IMR-90 (cell line): ENCODE measurements at regions not wholly inside any gene's neighbourhood (a gene's known extent, or its start where the extent isn't known, plus 50 kb on each side); places are given as distances from the start of the nearest gene placed in this dataset.

ENCODE experiments used
- ATAC-seq: fragments of 200-7000 bp; cut with Tn5 transposase; 2 replicates; pipeline ENCODE4 v1.9.1; 2020; ENCODE audit warnings: low read depth, mild to moderate bottlenecking, moderate library complexity
- BruUV-seq: library from RNA; stranded (reverse); fragments of 400-500 nt; replicated peaks from 2 replicates; lab custom pipeline; 2021; lab: Mats Ljungman, UMichigan
- CTCF ChIA-PET: fragments of 300-600 bp; formaldehyde crosslinking; extraction: SDS; loops from one replicate; lab custom pipeline; 2021; ENCODE audit warnings: antibody characterized with exemption; lab: Yijun Ruan, JAX
- POLR2A ChIA-PET: fragments of 300-600 bp; sonication (Branson Sonifier 250); formaldehyde crosslinking; loops from one replicate; lab custom pipeline; 2022; ENCODE audit warnings: antibody characterized with exemption; ENCODE audit not compliant: unreplicated experiment; lab: Charles Lee
- DNase-seq: peaks from one replicate; pipeline ENCODE4 v3.0.0; 2013
- H2AFZ ChIP-seq: replicated peaks from 2 replicates; pipeline ENCODE3; 2013; ENCODE audit warnings: low read length, mild to moderate bottlenecking; ENCODE audit not compliant: poor library complexity
- H2AK5ac ChIP-seq: 2 replicates; pipeline ENCODE4 v1.6.1; 2013; ENCODE audit warnings: low read depth, low read length, inconsistent platforms
- H2AK9ac ChIP-seq: replicated peaks from 2 replicates; pipeline ENCODE3; 2013; ENCODE audit warnings: mild to moderate bottlenecking, low read depth, low read length, moderate library complexity; ENCODE audit not compliant: poor library complexity
- H2BK120ac ChIP-seq: 2 replicates; pipeline ENCODE4 v1.6.1; 2013; ENCODE audit warnings: low read depth, low read length, inconsistent platforms
- H2BK15ac ChIP-seq: 3 replicates; pipeline ENCODE4 v1.6.1; 2013; ENCODE audit warnings: low read depth, low read length, inconsistent platforms
- H2BK20ac ChIP-seq: 2 replicates; pipeline ENCODE4 v1.6.1; 2013; ENCODE audit warnings: low read depth, mild to moderate bottlenecking, inconsistent platforms, low read length, moderate library complexity
- H2BK5ac ChIP-seq: 2 replicates; pipeline ENCODE4 v1.6.1; 2013; ENCODE audit warnings: mild to moderate bottlenecking, low read depth, low read length, inconsistent platforms; ENCODE audit not compliant: poor library complexity, severe bottlenecking
- H3K14ac ChIP-seq: replicated peaks from 2 replicates; pipeline ENCODE4 v1.6.1; 2013; ENCODE audit warnings: low read depth, low read length, inconsistent platforms
- H3K18ac ChIP-seq: 2 replicates; pipeline ENCODE4 v1.6.1; 2013; ENCODE audit warnings: low read depth, low read length, control low read depth
- H3K23ac ChIP-seq: 2 replicates; pipeline ENCODE4 v1.6.1; 2013; ENCODE audit warnings: low read depth, low read length, inconsistent platforms
- H3K27ac ChIP-seq: 2 replicates; pipeline ENCODE4 v1.5.1; 2013; ENCODE audit warnings: mild to moderate bottlenecking, control low read depth, low read length; ENCODE audit not compliant: insufficient read depth
- H3K27me3 ChIP-seq: 2 replicates; pipeline ENCODE4 v1.6.1; 2013; ENCODE audit warnings: low read length; ENCODE audit not compliant: control insufficient read depth, insufficient read depth
- H3K36me3 ChIP-seq: 2 replicates; pipeline ENCODE4 v1.6.1; 2013; ENCODE audit warnings: low read length, mixed read lengths; ENCODE audit not compliant: control insufficient read depth, insufficient read depth
- H3K4ac ChIP-seq: 2 replicates; pipeline ENCODE4 v1.6.1; 2013; ENCODE audit warnings: low read depth, low read length, inconsistent platforms
- H3K4me1 ChIP-seq: 2 replicates; pipeline ENCODE4 v1.6.1; 2013; ENCODE audit warnings: low read length, mixed read lengths; ENCODE audit not compliant: control insufficient read depth, insufficient read depth
- H3K4me2 ChIP-seq: 2 replicates; pipeline ENCODE4 v1.6.1; 2013; ENCODE audit warnings: low read depth, mild to moderate bottlenecking, control low read depth, low read length, moderate library complexity
- H3K4me3 ChIP-seq: 2 replicates; pipeline ENCODE4 v1.5.1; 2013; ENCODE audit warnings: low read depth, mild to moderate bottlenecking, control low read depth, low read length, moderate library complexity; ENCODE audit not compliant: insufficient read depth
- H3K56ac ChIP-seq: 2 replicates; pipeline ENCODE4 v1.6.1; 2013; ENCODE audit warnings: low read length, inconsistent platforms; ENCODE audit not compliant: insufficient read depth; ENCODE audit errors: extremely low read depth
- H3K79me1 ChIP-seq, 2 experiments: 2 replicates each; pipeline ENCODE4 v1.6.1; 2013; ENCODE audit warnings: low read length in 2 of 2, inconsistent platforms in 1 of 2, low read depth in 1 of 2
- H3K9ac ChIP-seq: 2 replicates; pipeline ENCODE4 v1.6.1; 2013; ENCODE audit warnings: low read depth, low read length, control low read depth
- H3K9me1 ChIP-seq: 2 replicates; pipeline ENCODE4 v1.6.1; 2013; ENCODE audit warnings: low read length, inconsistent platforms; ENCODE audit not compliant: insufficient read depth
- H3K9me3 ChIP-seq: 2 replicates; pipeline ENCODE4 v1.6.1; 2013; ENCODE audit warnings: low read length; ENCODE audit not compliant: control insufficient read depth, insufficient read depth
- H4K20me1 ChIP-seq: 2 replicates; pipeline ENCODE4 v1.6.1; 2013; ENCODE audit warnings: low read length, inconsistent platforms; ENCODE audit not compliant: insufficient read depth
- H4K5ac ChIP-seq: 2 replicates; pipeline ENCODE4 v1.6.1; 2013; ENCODE audit warnings: mild to moderate bottlenecking, low read depth, low read length, control low read depth
- H4K8ac ChIP-seq, 2 experiments: 2 replicates each; pipeline ENCODE4 v1.6.1; 2013; ENCODE audit warnings: low read depth in 2 of 2, low read length in 2 of 2, control low read depth in 1 of 2, inconsistent platforms in 1 of 2
- H4K91ac ChIP-seq: 2 replicates; pipeline ENCODE4 v1.6.1; 2013; ENCODE audit warnings: low read depth, low read length, inconsistent platforms; ENCODE audit not compliant: insufficient read depth
- BHLHE40 ChIP-seq: fragments of 150-350 bp; IDR thresholded peaks from 2 replicates; pipeline ENCODE4 v1.6.1; 2016; ENCODE audit warnings: mild to moderate bottlenecking, low read depth, low read length
- CHD1 ChIP-seq: IDR thresholded peaks from 2 replicates; pipeline ENCODE4 v1.6.1; 2012; ENCODE audit warnings: low read depth, low read length, improper control_type of control experiment
- ELK1 ChIP-seq: fragments of 150-350 bp; IDR thresholded peaks from 2 replicates; pipeline ENCODE4 v1.6.1; 2016; ENCODE audit warnings: low read depth, mild to moderate bottlenecking, low read length, moderate library complexity, borderline replicate concordance
- MAFK ChIP-seq: IDR thresholded peaks from 2 replicates; pipeline ENCODE4 v1.6.1; 2012; ENCODE audit warnings: low read depth, low read length, improper control_type of control experiment
- MAZ ChIP-seq: IDR thresholded peaks from 2 replicates; pipeline ENCODE4 v1.6.1; 2012; ENCODE audit warnings: low read depth, mild to moderate bottlenecking, low read length, improper control_type of control experiment, moderate library complexity, borderline replicate concordance
- MXI1 ChIP-seq: IDR thresholded peaks from 2 replicates; pipeline ENCODE4 v1.6.1; 2012; ENCODE audit warnings: low read depth, mild to moderate bottlenecking, low read length, moderate library complexity, borderline replicate concordance
- NFE2L2 ChIP-seq: fragments of 150-350 bp; IDR thresholded peaks from 2 replicates; pipeline ENCODE4 v1.6.1; 2016; ENCODE audit warnings: low read depth, mild to moderate bottlenecking, low read length
- POLR2A ChIP-seq: IDR thresholded peaks from 2 replicates; pipeline ENCODE4 v1.6.1; 2012; ENCODE audit warnings: mild to moderate bottlenecking, low read depth, low read length
- RCOR1 ChIP-seq: IDR thresholded peaks from 2 replicates; pipeline ENCODE4 v1.6.1; 2012; ENCODE audit warnings: mild to moderate bottlenecking, low read length, improper control_type of control experiment; ENCODE audit not compliant: insufficient replicate concordance
- RFX5 ChIP-seq: IDR thresholded peaks from 2 replicates; pipeline ENCODE4 v1.8.0; 2012; ENCODE audit warnings: low read depth, mild to moderate bottlenecking, low read length, moderate library complexity
- SMC3 ChIP-seq: fragments of 150-350 bp; IDR thresholded peaks from 2 replicates; pipeline ENCODE4 v1.6.1; 2016; ENCODE audit warnings: low read depth, mild to moderate bottlenecking, antibody characterized with exemption, low read length, moderate library complexity
- WGBS, 2 experiments: methylation state at CpG; one replicate each; pipeline versions ENCODE4 v1.1.5 to v1.1.7; 2013; ENCODE audit warnings: missing lambda C conversion rate in 2 of 2; ENCODE audit not compliant: insufficient read length in 1 of 2; ENCODE audit errors: extremely low coverage in 2 of 2; 5-methylcytosine and 5-hydroxymethylcytosine counted together
- dilution Hi-C: fragments of 300-500 bp; cut with HindIII; formaldehyde crosslinking; loops from one replicate; pipeline ENCODE4 v1.14.3; 2018; ENCODE audit warnings: low sequenced_read_pairs; ENCODE audit not compliant: unreplicated experiment
- in situ Hi-C: fragments of 300-500 bp; cut with MboI; formaldehyde crosslinking; loops from 3 replicates; pipeline ENCODE4 v1.14.3; 2019; ENCODE audit warnings: low sequenced_read_pairs, inconsistent platforms, mixed read lengths
- intact Hi-C: fragments of 100-400 bp; cut with micrococcal nuclease; formaldehyde crosslinking; loops from 2 replicates; pipeline ENCODE4 v1.10.0; 2022

GRCh38 chr13:53821632-53822031 is 793.0 kb downstream of the OLFM4 start:
- ChIA-PET POLR2A (no interaction called here), CTCF (no interaction called here)
- Histone ChIP-seq H3K9me1 (no peaks in the 10 kb centered on the region), H4K5ac (no peak overlapping the region), H3K9ac (no peak overlapping the region), H3K4me2 (no peak overlapping the region), H3K23ac (no peak overlapping the region), H3K36me3 (no peaks in the 10 kb centered on the region), H4K8ac (no peak overlapping the region), H3K27ac (no peak overlapping the region), H4K91ac (no peak overlapping the region), H3K79me1 (no peaks in the 10 kb centered on the region), H3K18ac (no peak overlapping the region), H3K4ac (no peak overlapping the region), H2AK5ac (no peak overlapping the region), H3K27me3 (no peaks in the 10 kb centered on the region), H3K9me3 (peaks cover 7% of the 10 kb centered on the region; the same call in 1 of the 2 replicates), H2BK15ac (no peak overlapping the region), H2AK9ac (no peak overlapping the region), H3K56ac (no peak overlapping the region), H3K4me1 (no peaks in the 10 kb centered on the region), H2BK5ac (no peak overlapping the region), H4K20me1 (no peaks in the 10 kb centered on the region), H2BK20ac (no peak overlapping the region), H3K14ac (no peak overlapping the region), H2AFZ (no peak overlapping the region), H3K4me3 (no peak overlapping the region), H2BK120ac (no peak overlapping the region)
- DNase-seq = no peak
- intact Hi-C loops (no loop called here), in situ Hi-C loops (no loop called here), dilution Hi-C loops (no loop called here)
- 77% methylated on average over 7 of the region's 10 CpGs; no CpG with 5 or more reads in 1 of the 2 experiments for WGBS, 2 experiments
- no TSS peak for BruUV-seq
- ATAC-seq = no peak
- TF ChIP-seq RFX5 (no peak), RCOR1 (no peak), BHLHE40 (no peak), MAFK (no peak), ELK1 (no peak), POLR2A (no peak), CHD1 (no peak), SMC3 (no peak), MAZ (no peak), MXI1 (no peak), NFE2L2 (no peak)
